HepG2 (cell line): ENCODE measurements at regions not wholly inside any gene's neighbourhood (a gene's known extent, or its start where the extent isn't known, plus 50 kb on each side); places are given as distances from the start of the nearest gene placed in this dataset.

ENCODE experiments used
- JDP2 ChIP-seq: sonication (generic); formaldehyde crosslinking; IDR thresholded peaks from 2 replicates; pipeline ENCODE4 v1.8.1; 2022; ENCODE audit warnings: missing genetic modification reagents, borderline replicate concordance
- PAXIP1 ChIP-seq: sonication (generic); formaldehyde crosslinking; conservative IDR thresholded peaks from 2 replicates; pipeline ENCODE4 v1.4.0; 2020; ENCODE audit warnings: mild to moderate bottlenecking, missing genetic modification reagents, moderate library complexity
- XRCC5 ChIP-seq: fragments of 200-400 bp; formaldehyde crosslinking; optimal IDR thresholded peaks from 2 replicates; pipeline ENCODE3; 2017; ENCODE audit warnings: mild to moderate bottlenecking, low read length
- ZIK1 ChIP-seq: sonication (generic); formaldehyde crosslinking; IDR thresholded peaks from 2 replicates; pipeline ENCODE4 v1.5.0; 2020; ENCODE audit warnings: mild to moderate bottlenecking, low read depth, missing genetic modification reagents, borderline replicate concordance
- TF ChIP-seq, protein P1 (sequence below): sonication (generic); formaldehyde crosslinking; IDR thresholded peaks from 2 replicates; pipeline ENCODE4 v1.9.0; 2021; ENCODE audit warnings: missing genetic modification reagents, borderline replicate concordance

- TF ChIP-seq PAXIP1 (CRISPR knock-in tag): no peak
- TF ChIP-seq JDP2 (CRISPR knock-in tag): no peak
- TF ChIP-seq XRCC5: no peak
- no peak for TF ChIP-seq ZIK1 (CRISPR knock-in tag)
- TF ChIP-seq, protein P1, sequence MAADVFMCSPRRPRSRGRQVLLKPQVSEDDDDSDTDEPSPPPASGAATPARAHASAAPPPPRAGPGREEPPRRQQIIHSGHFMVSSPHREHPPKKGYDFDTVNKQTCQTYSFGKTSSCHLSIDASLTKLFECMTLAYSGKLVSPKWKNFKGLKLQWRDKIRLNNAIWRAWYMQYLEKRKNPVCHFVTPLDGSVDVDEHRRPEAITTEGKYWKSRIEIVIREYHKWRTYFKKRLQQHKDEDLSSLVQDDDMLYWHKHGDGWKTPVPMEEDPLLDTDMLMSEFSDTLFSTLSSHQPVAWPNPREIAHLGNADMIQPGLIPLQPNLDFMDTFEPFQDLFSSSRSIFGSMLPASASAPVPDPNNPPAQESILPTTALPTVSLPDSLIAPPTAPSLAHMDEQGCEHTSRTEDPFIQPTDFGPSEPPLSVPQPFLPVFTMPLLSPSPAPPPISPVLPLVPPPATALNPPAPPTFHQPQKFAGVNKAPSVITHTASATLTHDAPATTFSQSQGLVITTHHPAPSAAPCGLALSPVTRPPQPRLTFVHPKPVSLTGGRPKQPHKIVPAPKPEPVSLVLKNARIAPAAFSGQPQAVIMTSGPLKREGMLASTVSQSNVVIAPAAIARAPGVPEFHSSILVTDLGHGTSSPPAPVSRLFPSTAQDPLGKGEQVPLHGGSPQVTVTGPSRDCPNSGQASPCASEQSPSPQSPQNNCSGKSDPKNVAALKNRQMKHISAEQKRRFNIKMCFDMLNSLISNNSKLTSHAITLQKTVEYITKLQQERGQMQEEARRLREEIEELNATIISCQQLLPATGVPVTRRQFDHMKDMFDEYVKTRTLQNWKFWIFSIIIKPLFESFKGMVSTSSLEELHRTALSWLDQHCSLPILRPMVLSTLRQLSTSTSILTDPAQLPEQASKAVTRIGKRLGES (CRISPR knock-in tag): no peak
These were observed 87.1 kb upstream of the DISP3 start (continued) for GRCh38 chr1:11391886-11392285.
